ENCODE measurements at regions not wholly inside any gene's neighbourhood (a gene's known extent, or its start where the extent isn't known, plus 50 kb on each side); places are given as distances from the start of the nearest gene placed in this dataset.

DNA sequence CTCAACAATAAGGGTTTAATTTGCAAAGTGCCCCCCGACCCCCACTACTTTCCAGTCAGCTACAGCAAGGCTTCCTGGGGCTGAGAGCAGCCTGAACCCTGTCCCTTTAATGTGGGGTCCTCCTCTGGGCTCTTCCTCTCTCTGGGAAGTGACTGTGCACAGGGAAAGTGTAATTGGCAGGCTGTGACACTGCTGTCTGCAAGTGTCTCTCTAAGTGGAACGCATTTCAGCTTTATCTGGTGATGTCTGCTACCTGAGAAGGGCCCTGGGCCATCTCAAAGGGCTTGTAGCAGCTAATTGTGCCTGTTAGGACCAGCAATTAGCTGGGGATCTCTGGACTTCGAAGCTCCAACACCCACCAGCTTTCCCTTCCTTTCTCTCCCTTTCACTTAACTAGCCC is 406.6 kb downstream of the TSHZ3 start:
- Histone ChIP-seq H2BK12ac (ENCODE audit: low read depth, low read length) (no peak overlapping the region), H3K79me2 (ENCODE audit: control insufficient read depth in 1 of 2, insufficient read depth in 2 of 2, low read length in 2 of 2) (no peaks in the 10 kb centered on the region), H3K9me3 (ENCODE audit: insufficient read depth in 2 of 2, low read depth in 1 of 2, low read length in 1 of 2) (no peaks in the 10 kb centered on the region), H4K20me1 (replicated peaks in 1 of 2; ENCODE audit: control insufficient read depth in 1 of 2, insufficient read depth in 2 of 2, low read length in 2 of 2) (no peaks in the 10 kb centered on the region), H3K4me3 (ENCODE audit: extremely low read depth in 1 of 4, insufficient read depth in 2 of 4, low read depth in 3 of 4, low read length in 4 of 4) (no peak overlapping the region), H3K18ac (ENCODE audit: extremely low read depth, low read length) (peak overlapping the region; percentile 40; the same call in 1 of the 2 replicates), H3K23me2 (ENCODE audit: low read depth, low read length) (no peaks in the 10 kb centered on the region), H2AK5ac (ENCODE audit: low read depth, low read length) (no peak overlapping the region), H3K36me3 (ENCODE audit: control insufficient read depth in 2 of 4, insufficient read depth in 4 of 4, low read length in 3 of 4) (no peaks in the 10 kb centered on the region), H3K27ac (ENCODE audit: low read depth, low read length) (no peak overlapping the region), H3K56ac (replicated peaks; ENCODE audit: insufficient read length, low read depth, low read length) (no peak overlapping the region), H2AFZ (ENCODE audit: low read length) (0 out of 2 replicates have a peak overlapping the region, but pooled peaks have one; percentile 26), H3K79me1 (ENCODE audit: low read depth, low read length) (no peaks in the 10 kb centered on the region), H4K5ac (ENCODE audit: insufficient read length, low read depth, low read length) (no peak overlapping the region), H4K91ac (replicated peaks; ENCODE audit: insufficient read length, low read length) (no peak overlapping the region), H2BK5ac (ENCODE audit: low read depth, low read length) (no peak overlapping the region), H3K9ac (replicated peaks in 1 of 4; ENCODE audit: extremely low read depth in 1 of 4, low read depth in 3 of 4, low read length in 3 of 4) (no peak overlapping the region), H2BK20ac (ENCODE audit: low read length) (no peak overlapping the region), H3K4ac (replicated peaks; ENCODE audit: insufficient read length, low read depth, low read length) (no peak overlapping the region), H3K4me1 (replicated peaks in 1 of 4; ENCODE audit: control insufficient read depth in 3 of 4, insufficient read depth in 4 of 4, low read length in 3 of 4) (peaks cover 0 to 2% (median 0%) of the 10 kb centered on the region in 4 experiments; a peak in 1 of 7 replicates), H3K27me3 (replicated peaks in 1 of 4; ENCODE audit: control insufficient read depth in 3 of 4, extremely low read depth in 1 of 4, insufficient read depth in 3 of 4, low read length in 3 of 4) (no peaks in the 10 kb centered on the region; a peak in 1 of 7 replicates), H3K23ac (ENCODE audit: insufficient read length) (no peak overlapping the region), H2BK120ac (replicated peaks; ENCODE audit: low read depth, low read length) (no peak overlapping the region), H3K14ac (ENCODE audit: insufficient read length) (no peak overlapping the region), H3K4me2 (ENCODE audit: insufficient read depth in 1 of 2, low read depth in 2 of 2, low read length in 2 of 2) (no peak overlapping the region), H2BK15ac (ENCODE audit: low read length) (no peak overlapping the region), H4K8ac (ENCODE audit: extremely low read depth, insufficient read depth, low read length) (no peak overlapping the region)
- WGBS, 2 experiments (ENCODE audit: extremely low coverage in 1 of 2, insufficient coverage in 1 of 2, insufficient read length in 1 of 2, insufficient replicate concordance in 2 of 2, low coverage in 1 of 2, low lambda C conversion rate in 2 of 2, missing lambda C conversion rate in 1 of 2) = 79% methylated on average over 3 of the region's 3 CpGs; no CpG with 5 or more reads in 1 of the 2 experiments
- DNase-seq (ENCODE audit: low read depth in 1 of 2, low spot score in 2 of 2) (no peak), FAIRE-seq (no peak)
- TF ChIP-seq SIN3A (conservative IDR thresholded peaks at IDR 0.05 in 1 of 2, IDR thresholded peaks at IDR 0.05 in 1 of 2; ENCODE audit: low read depth in 1 of 2, low read length in 2 of 2) (no peak), TAF1 (IDR thresholded peaks at IDR 0.05; ENCODE audit: low read depth, low read length) (no peak), CEBPB (IDR thresholded peaks at IDR 0.05; ENCODE audit: low read depth, low read length) (no peak), CBX5 (IDR thresholded peaks at IDR 0.05; ENCODE audit: low read depth, low read length) (no peak), BRCA1 (IDR thresholded peaks at IDR 0.05; ENCODE audit: low read depth, low read length) (no peak), CHD1 (IDR thresholded peaks at IDR 0.05; ENCODE audit: low read depth, low read length) (no peak), HDAC6 (IDR thresholded peaks at IDR 0.05; ENCODE audit: low read depth, low read length) (no peak), RFX5 (IDR thresholded peaks at IDR 0.05; ENCODE audit: borderline replicate concordance, low read depth, low read length) (no peak), CREB1 (IDR thresholded peaks at IDR 0.05) (no peak), TCF12 (IDR thresholded peaks at IDR 0.05; ENCODE audit: low read depth, low read length) (no peak), KDM1A (IDR thresholded peaks at IDR 0.05; ENCODE audit: borderline replicate concordance, low read length) (no peak)
- TF ChIP-seq, protein P1, sequence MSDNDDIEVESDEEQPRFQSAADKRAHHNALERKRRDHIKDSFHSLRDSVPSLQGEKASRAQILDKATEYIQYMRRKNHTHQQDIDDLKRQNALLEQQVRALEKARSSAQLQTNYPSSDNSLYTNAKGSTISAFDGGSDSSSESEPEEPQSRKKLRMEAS (IDR thresholded peaks at IDR 0.05) = no peak
- ChIA-PET POLR2A (ENCODE audit: partially characterized antibody) (interaction anchor here (0.7 kb wide), 1 partner anchor 1408 kb away, joined by 4 read pairs; no protein-coding TSS in a partner anchor), CTCF (ENCODE audit: partially characterized antibody) (interaction anchor here (1.2 to 1.6 kb wide), 5 partner anchors 13 to 246 kb away, joined by 3 to 7 read pairs (median 5); no protein-coding TSS in a partner anchor)
